HG02981 (cell line): ENCODE measurements at regions not wholly inside any gene's neighbourhood (a gene's known extent, or its start where the extent isn't known, plus 50 kb on each side); places are given as distances from the start of the nearest gene placed in this dataset.
"Not testable (repeated sequence)": the region's sequence is repeated elsewhere in the genome, so short reads cannot be mapped to it uniquely, and the experiment has no call there.

ENCODE experiments used
- ATAC-seq: cut with Tn5 transposase; IDR thresholded peaks from one replicate; pipeline ENCODE4 v1.9.1; 2021; ENCODE audit warnings: mild to moderate bottlenecking, moderate library complexity; ENCODE audit not compliant: unreplicated experiment

DNA sequence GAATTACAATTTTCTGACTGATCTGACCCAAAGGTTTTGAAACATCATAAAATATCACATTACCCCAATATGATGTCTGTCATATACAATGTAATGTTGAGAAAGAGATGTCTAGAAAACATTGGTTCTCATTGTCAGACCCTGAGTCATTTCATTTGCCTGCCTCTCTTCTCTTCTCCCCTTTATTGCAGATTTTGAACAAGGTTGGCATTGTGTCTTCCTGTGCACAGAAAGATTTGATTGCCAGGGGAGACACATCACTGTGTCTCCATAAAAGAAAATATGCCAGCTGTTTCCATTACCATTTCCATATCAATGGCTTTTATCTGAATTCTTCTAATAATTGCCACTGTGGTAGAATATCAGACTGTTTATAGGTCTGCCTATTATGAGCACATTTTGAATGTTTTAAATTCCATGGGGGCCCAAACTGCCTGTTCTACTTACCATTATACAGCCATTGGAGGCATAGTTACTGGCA, 65.6 kb downstream of the IFI44 start:
- no peak for ATAC-seq

DNA sequence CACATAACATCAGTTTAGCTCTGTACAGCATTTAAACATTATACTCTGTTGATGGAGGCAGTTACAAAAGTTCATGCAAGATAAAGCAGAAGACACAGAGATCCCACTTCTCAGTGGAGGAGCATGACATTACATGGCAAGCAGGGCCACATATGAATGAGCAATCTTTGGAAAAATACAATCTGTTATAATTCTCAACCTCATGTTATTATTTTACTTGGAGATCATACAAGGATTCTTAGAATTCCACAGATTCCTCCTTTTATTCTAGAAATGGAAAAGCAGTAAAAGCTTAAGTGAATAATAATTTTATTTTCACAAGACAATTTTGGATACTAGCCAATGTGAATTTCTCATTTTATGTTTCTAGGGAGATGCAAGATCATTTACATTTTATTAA, 66.6 kb downstream of the IFI44 start:
- no peak for ATAC-seq

DNA sequence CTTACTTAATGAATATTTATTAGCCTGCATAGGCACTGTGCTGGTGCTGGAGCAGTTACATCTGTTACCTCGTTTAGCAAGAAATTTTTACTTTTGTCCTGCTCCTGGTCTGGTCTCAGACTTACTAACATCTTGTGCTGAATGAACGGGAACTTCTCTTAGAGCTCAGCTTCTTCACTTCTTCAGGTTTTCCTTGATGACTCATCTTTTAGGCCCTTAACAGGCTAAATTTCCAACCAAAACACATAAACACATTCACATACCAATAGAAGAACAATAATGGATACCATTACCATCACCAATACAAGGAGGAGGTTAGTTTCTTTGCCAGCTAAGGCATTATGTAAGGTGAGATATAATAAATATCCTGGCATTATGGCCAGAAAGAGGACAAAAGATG, 68.9 kb downstream of the IFI44 start:
- no peak for ATAC-seq

DNA sequence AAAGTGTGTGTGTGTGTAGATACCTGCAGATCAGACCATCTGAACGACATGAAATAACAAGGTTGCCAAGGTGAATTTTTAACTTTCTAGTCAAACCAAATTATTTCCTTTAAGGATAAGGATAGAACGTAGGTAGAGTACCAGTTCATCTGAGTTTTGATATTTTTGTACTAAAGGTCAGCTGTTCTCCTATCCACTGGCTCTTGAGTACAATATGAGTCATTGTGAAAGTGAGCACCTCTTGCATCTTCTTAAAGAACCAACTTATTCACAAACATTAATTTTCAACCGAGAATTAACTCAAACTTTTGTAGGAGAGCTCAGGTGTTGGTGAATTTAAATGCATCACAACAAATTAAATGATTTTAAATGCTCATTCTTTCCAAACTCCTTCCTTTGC, 71.5 kb downstream of the IFI44 start:
- ATAC-seq = peak; percentile 65

DNA sequence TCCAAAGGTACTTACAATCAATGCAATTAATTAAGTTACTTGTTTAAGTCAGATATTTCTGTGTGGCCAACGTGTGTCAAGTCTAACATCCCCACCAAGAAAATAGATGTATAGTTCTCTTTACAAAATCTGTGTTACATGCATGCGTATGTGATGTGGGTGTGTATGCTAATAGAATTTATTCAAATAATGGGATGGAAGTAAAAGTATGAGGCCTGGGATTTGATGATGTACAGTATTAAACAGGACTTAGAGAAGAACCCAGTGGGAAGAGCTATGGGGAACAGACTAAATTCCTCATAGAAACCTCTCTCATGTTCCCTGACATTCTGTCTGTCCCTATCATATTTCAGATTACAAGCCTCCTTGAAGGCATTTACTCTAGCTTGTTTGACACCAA, 72.5 kb downstream of the IFI44 start:
- ATAC-seq = no peak

DNA sequence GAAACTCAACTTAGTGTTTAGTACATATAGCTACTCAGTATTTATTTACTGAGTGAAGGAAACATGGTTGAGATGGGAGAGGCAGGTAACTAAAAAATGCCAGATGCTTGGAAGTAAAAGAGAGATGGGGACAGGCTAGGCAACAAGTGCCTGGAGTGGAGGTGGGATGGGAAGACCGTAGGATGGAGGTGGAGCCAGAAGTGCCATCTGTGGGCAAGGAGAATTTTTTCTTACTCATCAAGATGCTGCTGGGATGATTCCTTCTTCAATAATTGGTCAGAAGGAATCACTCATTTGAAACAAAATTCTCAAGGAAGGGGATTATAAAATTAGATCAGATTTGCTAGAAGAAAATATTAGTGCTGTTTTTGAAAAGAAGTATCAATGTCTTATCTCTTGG, 72.9 kb downstream of the IFI44 start:
- no peak for ATAC-seq

DNA sequence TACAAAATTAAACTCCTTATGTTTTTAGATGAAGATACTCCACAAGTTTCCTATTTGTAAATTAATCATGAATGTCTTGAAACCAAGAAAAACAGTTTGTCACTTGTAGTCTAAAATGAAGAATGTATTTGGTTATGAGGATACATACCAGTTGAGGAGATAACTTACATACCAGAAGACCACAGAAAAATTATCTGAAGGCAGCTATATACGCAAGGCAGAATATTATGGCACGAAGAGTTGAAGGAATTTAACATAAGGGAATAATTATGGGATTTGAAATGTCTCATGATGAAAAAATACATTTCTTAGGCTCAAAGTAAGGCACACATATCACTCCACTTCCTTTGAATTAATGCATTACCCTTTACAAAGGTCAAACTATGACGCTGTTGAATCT, 73.3 kb downstream of the IFI44 start:
- ATAC-seq = no peak

DNA sequence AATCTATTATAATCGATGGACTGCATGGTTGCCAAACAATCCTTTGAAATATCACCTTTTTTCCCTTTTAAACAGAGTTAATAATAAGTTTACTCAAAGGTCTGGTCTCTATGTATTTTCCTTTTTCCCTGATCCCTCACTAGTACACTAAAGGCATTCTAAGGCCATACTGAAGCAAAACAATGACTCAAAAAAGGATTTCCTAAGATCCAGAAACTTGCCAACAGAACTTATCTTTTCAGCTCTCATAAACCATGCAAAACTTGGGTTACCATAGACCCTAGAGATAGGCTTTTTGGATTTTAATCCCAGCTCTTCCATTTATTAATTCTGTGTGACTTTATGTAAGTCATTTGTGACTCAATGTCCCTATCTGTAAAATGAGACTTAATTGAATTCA, 77.1 kb downstream of the IFI44 start:
- no peak for ATAC-seq

DNA sequence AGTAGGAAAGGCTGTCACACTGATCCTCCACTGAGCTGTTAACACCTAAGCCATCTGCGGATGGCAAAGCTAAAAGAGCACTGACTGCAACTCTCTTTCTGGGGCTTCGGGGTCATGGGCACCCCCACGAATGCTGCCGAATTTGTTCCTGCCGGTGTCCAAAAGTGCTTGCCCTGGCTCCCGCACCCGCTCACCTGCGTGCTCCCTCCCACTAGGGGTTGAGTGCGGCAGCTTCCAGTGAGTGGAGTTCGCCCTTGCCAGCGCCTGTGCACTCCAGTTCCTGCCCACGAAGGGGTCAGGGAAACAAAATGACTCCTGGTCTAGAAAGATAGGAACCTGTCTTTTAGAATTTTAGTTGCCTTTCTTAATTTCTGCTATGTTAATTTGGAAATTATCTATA, 78.7 kb downstream of the IFI44 start:
- no peak for ATAC-seq

DNA sequence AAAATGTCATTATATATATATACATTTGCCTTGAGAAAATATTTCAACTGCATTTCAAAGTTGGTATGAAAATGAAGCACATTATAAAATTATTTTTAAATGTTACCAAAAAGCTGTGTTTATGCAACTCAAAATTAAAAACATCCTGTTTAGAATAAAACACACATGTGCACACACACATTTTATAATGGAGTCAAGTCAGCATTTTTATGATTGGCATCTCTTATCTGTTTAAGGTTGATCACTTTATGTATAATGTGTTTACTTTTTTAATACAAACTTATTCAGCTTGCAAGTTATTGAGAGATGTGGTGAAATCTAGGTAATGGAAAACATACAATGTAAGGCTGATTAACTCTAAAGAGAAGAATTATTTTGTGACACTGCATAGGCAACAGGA, 80.4 kb downstream of the IFI44 start:
- ATAC-seq = no peak

DNA sequence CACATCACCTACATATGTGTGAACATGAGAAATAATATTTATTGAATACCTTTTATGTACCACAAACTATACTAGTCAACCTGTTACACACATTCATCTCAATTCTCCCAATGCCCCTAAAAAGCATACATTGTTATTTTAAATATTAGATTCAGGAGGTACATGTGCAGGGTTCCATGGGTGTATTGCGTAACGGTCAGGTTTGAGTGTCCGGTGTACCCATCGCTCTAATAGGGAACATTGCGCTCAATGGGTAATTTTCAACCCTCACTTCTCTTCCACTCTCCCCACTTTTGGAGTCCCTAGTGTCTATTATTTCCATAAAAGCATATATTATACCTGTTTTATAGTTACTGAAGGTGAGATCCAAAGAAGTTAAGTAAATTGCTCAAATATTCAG, 82.0 kb downstream of the IFI44 start:
- ATAC-seq = no peak

DNA sequence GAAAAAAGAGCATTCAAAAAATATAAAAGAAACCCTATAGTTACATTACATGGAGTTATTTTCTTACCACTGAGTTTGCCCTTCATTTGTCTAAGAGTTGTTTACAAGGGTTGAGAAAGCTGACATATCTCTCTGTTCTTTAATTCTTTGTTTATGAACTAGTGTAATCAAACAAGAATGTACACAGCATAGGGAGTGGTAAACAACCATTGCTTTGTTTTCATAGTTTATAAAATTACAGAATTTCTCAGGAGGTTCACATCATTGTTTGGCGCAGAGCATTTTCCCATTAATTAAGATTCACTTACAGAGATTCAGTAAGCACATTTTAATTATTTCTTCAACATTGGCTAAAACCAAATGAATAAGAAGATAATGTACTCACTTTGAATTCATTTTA, 87.6 kb downstream of the IFI44 start:
- no peak for ATAC-seq

DNA sequence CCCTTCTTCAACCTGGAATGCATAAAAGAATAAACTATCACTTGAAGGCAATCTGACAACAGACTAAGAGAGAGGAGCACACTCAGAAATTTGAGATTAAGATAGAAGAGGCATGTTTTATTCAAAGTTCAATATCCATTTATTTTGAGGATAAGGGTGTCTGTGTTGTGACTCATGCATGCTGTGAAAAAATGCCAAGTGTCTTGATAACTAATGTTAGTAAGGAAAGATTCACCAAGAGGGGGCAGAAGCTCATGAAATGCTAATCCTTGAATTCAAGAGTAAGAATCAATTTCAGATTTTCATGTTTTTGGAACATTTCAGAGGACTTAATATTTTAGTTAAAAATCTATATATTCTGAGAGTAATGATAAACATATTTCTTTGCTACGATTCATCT, 94.0 kb downstream of the IFI44 start:
- no peak for ATAC-seq

DNA sequence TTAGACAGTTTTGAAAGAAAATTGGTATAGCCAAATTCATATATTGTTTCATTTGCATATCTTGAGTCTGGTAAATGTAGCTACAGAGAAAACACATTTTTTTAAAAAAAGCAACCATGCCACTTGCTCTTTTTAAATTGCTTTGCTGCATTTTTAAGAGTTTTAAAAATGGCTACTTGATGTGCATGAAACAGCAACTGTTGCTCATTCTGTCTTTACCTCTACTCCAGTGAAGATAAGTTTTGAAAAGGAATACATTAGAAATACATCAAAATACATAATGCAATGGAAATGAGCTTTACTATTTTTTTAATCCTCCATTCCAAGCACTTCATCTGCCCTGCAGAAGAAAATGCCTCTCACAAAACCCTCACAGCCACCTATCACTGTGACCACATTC, 95.5 kb downstream of the IFI44 start:
- no peak for ATAC-seq

DNA sequence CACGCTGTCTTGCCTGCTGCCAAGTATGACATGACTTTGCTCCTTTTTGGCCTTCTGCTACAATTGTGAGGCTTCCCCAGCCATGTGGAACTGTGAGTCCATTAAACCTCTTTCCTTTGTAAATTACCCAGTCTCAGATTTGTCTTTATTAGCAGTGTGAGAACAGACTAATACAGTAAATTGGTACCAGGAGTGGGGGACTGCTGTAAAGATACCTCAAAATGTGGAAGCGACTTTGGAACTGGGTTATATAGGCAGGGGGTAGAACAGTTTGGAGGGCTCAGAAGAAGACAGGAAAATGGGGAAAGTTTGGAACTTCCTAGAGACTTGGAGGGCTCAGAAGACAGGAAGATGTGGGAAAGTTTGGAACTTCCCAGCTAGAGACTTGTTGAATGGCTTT, 104.0 kb downstream of the IFI44 start:
- ATAC-seq = not testable (repeated sequence)

DNA sequence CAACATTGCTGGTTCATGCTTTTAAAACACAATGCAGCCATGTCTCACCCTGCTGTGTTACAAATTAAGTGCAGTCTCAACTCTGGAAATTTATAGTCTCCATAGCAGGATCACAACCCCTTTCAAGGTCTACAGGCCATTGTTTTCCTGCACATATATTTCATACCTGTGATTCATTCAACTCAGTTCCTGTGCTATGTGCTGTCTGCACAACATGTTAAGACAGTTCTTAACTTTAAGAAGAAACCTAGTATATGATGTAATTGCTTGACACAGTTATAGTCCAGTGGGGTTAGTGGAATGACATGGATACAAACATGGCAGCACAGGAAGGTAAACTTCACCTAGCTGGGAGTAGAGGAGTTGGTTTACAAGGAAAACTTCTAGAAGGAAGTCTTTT, 106.4 kb downstream of the IFI44 start:
- ATAC-seq = no peak

DNA sequence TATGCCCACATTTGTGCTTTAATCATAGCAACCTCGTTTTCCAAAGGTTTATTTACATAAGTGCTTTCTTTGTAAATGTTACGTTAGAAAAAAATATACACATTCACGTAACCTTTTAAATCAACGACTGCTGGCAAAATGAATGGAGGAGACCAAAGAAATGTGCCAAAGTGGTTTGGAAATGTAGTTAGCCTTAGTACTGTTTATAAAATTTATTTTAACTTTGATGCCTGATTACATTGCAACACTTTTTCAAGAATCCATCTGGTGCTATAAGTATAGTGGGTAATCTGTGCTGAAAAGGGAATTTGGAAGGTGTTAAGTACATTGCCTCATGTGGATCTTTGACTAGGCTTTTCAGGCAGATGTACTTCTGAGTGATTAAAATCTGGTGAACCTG, 108.9 kb downstream of the IFI44 start:
- ATAC-seq = no peak

DNA sequence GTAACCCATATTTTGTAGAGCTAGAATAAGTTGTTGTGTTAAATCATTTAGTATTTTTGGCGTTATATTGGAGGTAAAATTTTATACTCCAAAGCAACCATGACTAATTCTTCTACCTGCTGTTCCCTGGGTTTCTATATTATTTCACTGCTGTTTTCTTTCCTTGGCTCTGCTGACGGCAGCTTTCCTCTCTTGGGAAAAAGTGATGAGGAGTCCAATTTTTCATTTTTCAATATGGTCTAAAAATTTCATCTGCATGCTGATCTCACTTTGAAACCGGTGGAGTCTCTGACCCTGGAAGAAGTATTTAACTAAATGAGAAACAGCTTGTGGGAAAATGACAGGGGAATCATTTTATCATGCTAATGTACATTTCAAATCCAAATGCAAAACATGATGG, 110.2 kb downstream of the IFI44 start:
- ATAC-seq = no peak

DNA sequence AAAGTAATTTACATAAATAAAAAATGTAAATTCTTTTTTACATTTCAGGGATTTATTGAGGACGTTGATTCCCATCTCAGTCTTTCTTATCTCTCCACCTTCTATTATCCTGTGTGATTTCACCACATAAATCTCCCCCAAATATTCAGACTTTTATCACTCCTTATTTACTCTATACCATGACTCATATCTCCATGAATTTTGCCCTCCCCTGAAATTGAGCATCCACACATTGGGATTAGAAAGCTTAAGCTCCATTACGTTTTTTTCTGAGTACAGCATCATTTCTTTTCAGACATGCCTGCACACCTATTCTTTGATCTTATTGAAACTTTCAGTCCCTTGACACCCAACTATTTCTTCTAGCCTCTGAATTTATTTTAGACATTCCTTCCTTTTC, 111.2 kb downstream of the IFI44 start:
- no peak for ATAC-seq

DNA sequence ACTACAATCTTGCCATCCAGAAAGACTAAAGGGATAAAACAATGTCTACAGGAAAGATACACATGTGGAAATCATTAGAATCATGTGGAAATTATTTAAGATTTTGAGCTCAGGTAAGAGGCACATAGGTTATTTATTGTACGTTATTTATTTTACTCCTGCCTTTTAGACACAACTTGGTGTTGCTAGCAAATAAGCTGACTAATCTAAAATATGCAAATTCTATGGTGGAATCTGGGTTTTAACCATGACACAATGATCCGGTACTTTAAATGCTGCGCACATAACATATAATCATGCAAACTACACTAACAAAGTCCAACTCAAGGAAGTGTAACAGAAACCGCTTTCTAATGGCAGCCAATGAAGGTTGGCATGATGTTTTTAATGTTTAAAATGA, 112.5 kb downstream of the IFI44 start:
- ATAC-seq = no peak

DNA sequence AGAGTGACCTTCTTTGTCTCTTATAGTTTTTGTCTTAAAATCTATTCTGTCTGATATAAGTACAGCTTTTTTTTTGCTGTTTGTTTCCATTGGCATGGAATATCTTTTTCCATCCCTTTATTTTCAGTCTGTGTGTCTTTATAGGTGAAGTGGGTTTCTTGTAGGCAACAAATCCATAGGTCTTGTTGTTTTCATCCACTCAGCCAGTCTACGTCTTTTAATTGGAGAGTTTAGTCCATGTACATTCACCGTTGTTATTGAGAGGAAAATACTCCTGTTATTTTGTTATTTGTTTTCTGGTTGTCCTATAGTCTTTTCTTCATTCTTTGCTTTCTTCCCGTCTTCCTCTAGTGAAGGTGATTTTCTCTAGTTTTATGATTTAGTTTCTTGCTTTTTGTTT, 115.9 kb downstream of the IFI44 start:
- no peak for ATAC-seq

DNA sequence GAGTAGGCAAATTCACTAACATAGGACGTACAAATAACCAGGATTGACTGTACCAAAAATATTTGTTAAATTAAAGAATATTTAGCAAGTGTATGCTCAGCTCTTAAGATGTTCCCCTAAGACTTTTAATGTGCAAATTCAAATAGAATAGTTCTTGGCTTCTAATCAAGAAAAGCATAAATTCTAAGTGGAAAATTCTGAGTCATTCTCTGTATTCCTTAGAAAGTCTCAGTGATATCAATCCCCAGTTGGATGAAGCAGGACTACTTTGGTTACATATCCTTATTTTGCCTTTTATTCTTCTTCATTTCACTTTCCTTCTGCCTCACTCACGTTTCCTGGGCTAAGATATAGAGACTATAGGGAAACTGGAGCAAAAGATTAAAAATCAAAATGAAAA, 130.2 kb downstream of the IFI44 start:
- no peak for ATAC-seq

DNA sequence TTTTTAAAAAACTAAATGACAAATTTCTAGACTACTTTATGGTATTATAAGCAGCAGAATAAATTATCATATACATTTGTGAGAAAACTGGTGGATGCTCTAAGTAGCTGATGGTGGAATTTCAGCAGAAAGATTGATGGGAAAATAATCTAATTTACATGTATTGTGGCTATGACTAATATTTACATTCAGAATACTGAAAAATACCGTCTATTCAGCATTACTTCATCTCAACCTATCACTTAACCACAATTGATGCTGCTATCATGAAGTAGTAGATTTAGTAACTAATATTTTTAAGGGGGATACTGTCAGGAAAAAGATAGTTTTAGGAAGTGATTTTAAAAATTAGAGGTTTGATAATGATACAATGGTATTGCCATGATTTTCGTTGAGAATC, 137.9 kb downstream of the IFI44 start:
- ATAC-seq = no peak

DNA sequence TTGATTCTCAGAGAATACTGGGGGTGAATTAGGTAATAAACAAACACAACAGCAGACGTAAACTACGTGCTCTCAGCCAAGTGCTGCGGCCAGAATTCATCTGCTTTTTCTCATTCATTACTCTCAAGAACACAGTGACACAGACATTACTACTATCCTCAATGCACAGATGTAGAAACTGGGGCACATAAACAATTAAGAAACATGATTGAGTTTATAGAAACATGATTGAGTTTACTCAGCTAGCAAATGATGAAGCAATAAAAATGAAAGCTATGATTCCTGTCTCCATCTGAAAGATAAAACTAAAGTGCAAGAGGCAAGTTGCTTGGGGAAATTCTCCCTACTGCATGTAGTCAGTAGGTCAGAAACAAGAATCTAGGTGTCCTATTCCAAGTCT, 140.5 kb downstream of the IFI44 start:
- no peak for ATAC-seq
